ENCODE measurements at regions not wholly inside any gene's neighbourhood (a gene's known extent, or its start where the extent isn't known, plus 50 kb on each side); places are given as distances from the start of the nearest gene placed in this dataset.

- Histone ChIP-seq H3K27ac (no peak overlapping the region), H3K9me3 (no peaks in the 10 kb centered on the region), H3K36me3 (no peaks in the 10 kb centered on the region), H3K27me3 (replicated peaks in 1 of 7) (peaks cover 0 to 5% (median 0%) of the 10 kb centered on the region in 7 donors), H3K4me3 (no peak overlapping the region), H3K4me1 (no peaks in the 10 kb centered on the region)
- WGBS, 5 donors: 54 to 78% (median 76%) methylated on average over 1 of the region's 1 CpG
- DNase-seq: no peak
- no peak for TF ChIP-seq CTCF (IDR thresholded peaks at IDR 0.05 in 8 of 11, conservative IDR thresholded peaks at IDR 0.05 in 3 of 11)
- TF ChIP-seq POLR2AphosphoS5 (IDR thresholded peaks at IDR 0.05): no peak
- no peak for TF ChIP-seq POLR2A (IDR thresholded peaks at IDR 0.05)
- intact Hi-C loops (cut with DNase I; ENCODE audit: low total_unique reads): no loop called here
These were observed 112.7 kb upstream of the C3orf80 start for GRCh38 chr3:160112481-160112880.

GRCh38 chr3:160112996-160113395 is 112.2 kb upstream of the C3orf80 start:
- Histone ChIP-seq H3K27me3 (replicated peaks in 1 of 7) (peaks cover 0 to 5% (median 0%) of the 10 kb centered on the region in 7 donors), H3K4me1 (no peaks in the 10 kb centered on the region)

GRCh38 chr3:160114355-160114995 is 110.7 kb upstream of the C3orf80 start:
- TF ChIP-seq POLR2A (IDR thresholded peaks at IDR 0.05) (no peak), POLR2AphosphoS5 (IDR thresholded peaks at IDR 0.05) (no peak), CTCF (IDR thresholded peaks at IDR 0.05 in 8 of 11, conservative IDR thresholded peaks at IDR 0.05 in 3 of 11) (no peak)
- no peak overlapping the region for H3K4me3 ChIP-seq
- no peak for DNase-seq
- no peaks in the 10 kb centered on the region for H3K9me3 ChIP-seq
- no peaks in the 10 kb centered on the region for H3K4me1 ChIP-seq
- intact Hi-C loops (cut with DNase I; ENCODE audit: low total_unique reads): no loop called here
- no peaks in the 10 kb centered on the region for H3K36me3 ChIP-seq
- H3K27me3 ChIP-seq (replicated peaks in 1 of 7): peaks cover 0 to 5% (median 0%) of the 10 kb centered on the region in 7 donors
- H3K27ac ChIP-seq: no peak overlapping the region
- 83 to 92% (median 86%) methylated on average over 9 of the region's 9 CpGs for WGBS, 5 donors

More at GRCh38 chr3:160112996-160113395, 112.2 kb upstream of the C3orf80 start:
- no peak for DNase-seq
- Histone ChIP-seq H3K4me3 (no peak overlapping the region), H3K9me3 (no peaks in the 10 kb centered on the region), H3K27ac (no peak overlapping the region), H3K36me3 (no peaks in the 10 kb centered on the region)
- TF ChIP-seq POLR2AphosphoS5 (IDR thresholded peaks at IDR 0.05) (no peak), POLR2A (IDR thresholded peaks at IDR 0.05) (no peak), CTCF (IDR thresholded peaks at IDR 0.05 in 8 of 11, conservative IDR thresholded peaks at IDR 0.05 in 3 of 11) (no peak)
- 85 to 93% (median 89%) methylated on average over 4 of the region's 4 CpGs for WGBS, 5 donors
- intact Hi-C loops (cut with DNase I; ENCODE audit: low total_unique reads): no loop called here

GRCh38 chr3:160115387-160115786 is 109.8 kb upstream of the C3orf80 start:
- 76 to 91% (median 82%) methylated on average over 2 of the region's 2 CpGs for WGBS, 5 donors
- TF ChIP-seq POLR2A (IDR thresholded peaks at IDR 0.05) (no peak), CTCF (IDR thresholded peaks at IDR 0.05 in 8 of 11, conservative IDR thresholded peaks at IDR 0.05 in 3 of 11) (no peak), POLR2AphosphoS5 (IDR thresholded peaks at IDR 0.05) (no peak)
- Histone ChIP-seq H3K4me3 (no peak overlapping the region), H3K36me3 (no peaks in the 10 kb centered on the region), H3K4me1 (no peaks in the 10 kb centered on the region), H3K27ac (no peak overlapping the region), H3K9me3 (peaks cover 0 to 7% (median under 1%) of the 10 kb centered on the region in 8 donors), H3K27me3 (replicated peaks in 1 of 7) (peaks cover 0 to 5% (median 0%) of the 10 kb centered on the region in 7 donors)
- no peak for DNase-seq
- intact Hi-C loops (cut with DNase I; ENCODE audit: low total_unique reads): no loop called here

All from spleen (tissue), 11 donors.